ENCODE measurements at regions not wholly inside any gene's neighbourhood (a gene's known extent, or its start where the extent isn't known, plus 50 kb on each side); places are given as distances from the start of the nearest gene placed in this dataset.

DNA sequence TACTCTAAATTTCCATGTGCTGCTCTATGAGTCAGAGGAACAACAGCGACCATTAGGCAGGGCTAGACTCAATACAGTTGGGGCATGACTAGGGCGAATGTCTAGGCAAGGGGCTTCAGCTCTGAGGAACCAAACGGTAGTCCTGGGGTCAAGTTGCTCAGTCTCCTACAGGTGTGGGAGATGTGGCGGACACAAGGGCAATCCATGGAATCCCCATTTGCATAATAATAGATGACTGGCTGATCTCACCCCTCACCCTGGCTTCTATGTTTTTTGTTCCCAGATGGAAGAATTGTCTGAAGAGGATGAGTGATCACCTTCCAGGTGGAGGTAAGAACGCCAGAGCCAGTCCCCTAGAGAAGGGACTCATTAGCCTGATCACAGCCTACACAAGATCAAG lies 1048.2 kb upstream of the MIR17HG start:
- TF ChIP-seq EZH2phosphoT487 (IDR thresholded peaks at IDR 0.05; ENCODE audit: low read depth), result no peak
- TF ChIP-seq, protein P1, sequence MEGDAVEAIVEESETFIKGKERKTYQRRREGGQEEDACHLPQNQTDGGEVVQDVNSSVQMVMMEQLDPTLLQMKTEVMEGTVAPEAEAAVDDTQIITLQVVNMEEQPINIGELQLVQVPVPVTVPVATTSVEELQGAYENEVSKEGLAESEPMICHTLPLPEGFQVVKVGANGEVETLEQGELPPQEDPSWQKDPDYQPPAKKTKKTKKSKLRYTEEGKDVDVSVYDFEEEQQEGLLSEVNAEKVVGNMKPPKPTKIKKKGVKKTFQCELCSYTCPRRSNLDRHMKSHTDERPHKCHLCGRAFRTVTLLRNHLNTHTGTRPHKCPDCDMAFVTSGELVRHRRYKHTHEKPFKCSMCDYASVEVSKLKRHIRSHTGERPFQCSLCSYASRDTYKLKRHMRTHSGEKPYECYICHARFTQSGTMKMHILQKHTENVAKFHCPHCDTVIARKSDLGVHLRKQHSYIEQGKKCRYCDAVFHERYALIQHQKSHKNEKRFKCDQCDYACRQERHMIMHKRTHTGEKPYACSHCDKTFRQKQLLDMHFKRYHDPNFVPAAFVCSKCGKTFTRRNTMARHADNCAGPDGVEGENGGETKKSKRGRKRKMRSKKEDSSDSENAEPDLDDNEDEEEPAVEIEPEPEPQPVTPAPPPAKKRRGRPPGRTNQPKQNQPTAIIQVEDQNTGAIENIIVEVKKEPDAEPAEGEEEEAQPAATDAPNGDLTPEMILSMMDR (IDR thresholded peaks at IDR 0.05; ENCODE audit: low read depth, low read length), result no peak

Data from OCI-LY3 (cell line).